HG02981 (cell line): ENCODE measurements at regions not wholly inside any gene's neighbourhood (a gene's known extent, or its start where the extent isn't known, plus 50 kb on each side); places are given as distances from the start of the nearest gene placed in this dataset.

Source experiments
- ATAC-seq: cut with Tn5 transposase; IDR thresholded peaks from one replicate; pipeline ENCODE4 v1.9.1; 2021; ENCODE audit warnings: mild to moderate bottlenecking, moderate library complexity; ENCODE audit not compliant: unreplicated experiment

DNA sequence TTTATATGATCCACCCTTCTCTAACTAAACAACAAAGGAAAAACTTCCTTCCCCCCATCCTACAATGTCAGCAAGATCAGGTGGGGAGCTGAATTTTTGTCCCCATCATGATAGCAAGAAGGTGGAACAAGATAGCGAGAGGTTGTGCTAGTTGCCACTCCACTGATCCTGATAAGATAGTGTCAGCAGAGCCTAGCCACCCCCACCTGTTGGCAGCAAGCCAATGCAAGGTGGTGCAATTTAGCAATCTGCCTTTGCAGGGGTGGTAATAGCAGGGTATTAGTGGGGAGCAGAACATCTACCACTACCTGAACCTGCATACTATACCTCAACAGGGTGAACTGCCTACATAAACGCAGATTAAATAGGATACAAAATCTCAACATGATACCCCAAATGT is 80.2 kb upstream of the MAMLD1 start:
- ATAC-seq: no peak

DNA sequence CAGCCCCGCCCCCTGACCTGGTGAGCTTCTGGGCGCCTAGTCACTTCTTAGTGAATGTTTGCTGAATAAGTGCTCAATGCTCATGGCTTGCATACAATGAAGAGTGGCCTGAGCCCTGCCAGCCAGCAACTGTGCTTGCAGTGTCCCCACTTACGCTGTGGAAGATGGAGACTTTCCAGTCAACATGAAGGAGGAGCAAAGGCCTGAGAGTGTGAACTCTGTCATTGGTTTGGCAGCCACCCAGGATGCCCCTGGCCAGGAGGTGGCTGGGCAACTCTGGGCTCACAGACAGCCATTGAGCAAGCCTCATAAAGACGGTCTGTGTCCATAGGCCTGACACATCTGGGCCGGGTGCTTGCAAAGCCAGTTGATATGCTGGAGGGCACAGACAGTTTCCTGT is 72.1 kb upstream of the MAMLD1 start:
- no peak for ATAC-seq

DNA sequence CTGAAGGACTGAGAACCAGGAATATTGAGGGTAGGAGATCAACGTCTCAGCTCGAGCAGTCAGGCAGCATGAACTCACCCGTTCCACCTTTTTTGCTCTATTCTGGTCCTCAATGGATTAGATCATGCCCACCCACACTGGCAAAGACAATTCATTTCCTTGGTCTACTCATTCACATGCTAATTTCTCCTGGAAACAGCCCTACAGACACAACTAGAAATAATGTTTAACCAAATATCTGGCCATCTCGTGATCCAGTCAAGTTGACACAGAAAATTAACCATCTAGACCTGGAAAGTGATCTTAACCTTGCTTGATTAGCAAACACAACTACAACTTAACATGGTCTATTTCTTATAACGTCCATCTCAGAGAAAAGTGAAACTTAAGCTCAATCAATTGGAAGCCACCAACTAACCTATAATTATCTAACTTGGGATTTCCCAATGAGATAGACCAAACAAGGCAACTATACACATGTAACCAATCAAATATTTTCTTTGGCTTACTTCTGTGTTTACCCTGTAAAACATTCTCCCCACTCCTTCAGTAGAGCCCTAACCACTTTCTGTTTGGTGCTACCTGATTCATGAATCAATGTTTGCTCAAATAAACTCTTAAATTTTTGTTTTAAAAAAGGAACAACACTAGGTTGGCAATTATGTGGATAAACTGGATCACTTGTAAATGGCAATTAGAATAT is 69.7 kb upstream of the MAMLD1 start:
- ATAC-seq: no peak

DNA sequence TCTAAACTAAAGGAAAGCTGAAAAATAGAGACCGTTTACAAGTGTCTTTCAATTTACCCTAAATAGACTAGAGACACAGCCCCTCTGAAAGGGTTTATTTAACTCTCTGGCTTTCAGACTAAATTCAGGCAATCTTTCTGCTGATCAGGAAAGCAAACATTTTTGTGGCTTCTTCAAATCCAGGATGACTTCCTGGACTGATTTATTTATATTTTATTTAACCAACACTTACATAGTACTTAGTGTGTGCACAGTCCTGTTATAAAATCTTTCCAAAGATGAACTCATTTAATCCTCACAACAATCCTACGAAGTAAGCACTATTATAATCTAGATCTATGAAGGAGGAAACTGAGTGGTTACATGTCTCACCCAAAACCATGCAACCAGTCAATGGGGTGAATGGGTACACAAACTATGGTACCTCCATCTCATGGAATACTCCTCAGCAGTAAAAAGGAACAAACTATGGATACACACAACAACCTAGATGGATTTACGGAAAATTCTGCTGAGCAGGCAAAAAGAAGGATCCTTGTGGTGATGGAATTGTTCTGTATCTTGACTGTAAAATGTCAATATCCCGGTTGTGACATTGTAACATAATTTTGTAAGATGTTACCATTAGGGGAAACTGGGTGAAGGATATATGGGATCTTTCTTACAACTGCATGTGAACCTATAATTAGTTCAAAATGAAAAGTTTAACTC is 64.1 kb upstream of the MAMLD1 start:
- ATAC-seq: no peak

DNA sequence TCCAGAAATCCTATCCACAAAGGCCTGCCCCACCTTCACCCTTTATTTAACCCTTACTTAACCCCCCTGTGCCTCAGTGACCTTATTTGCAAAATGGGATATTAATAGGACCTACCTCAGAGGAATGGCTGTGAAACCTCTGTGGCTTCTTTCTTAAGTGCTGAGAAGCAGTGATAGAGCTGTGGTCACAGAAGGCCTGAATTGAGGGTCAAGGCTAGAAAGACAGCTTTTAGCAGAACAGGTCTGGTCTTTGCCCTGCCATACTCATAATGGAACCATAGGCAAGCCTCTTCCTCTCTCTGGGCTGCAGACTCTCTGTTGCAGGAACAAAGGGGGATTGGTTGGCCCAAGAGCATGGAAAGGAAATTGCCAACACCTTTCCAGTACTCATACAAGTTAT is 63.5 kb upstream of the MAMLD1 start:
- no peak for ATAC-seq

DNA sequence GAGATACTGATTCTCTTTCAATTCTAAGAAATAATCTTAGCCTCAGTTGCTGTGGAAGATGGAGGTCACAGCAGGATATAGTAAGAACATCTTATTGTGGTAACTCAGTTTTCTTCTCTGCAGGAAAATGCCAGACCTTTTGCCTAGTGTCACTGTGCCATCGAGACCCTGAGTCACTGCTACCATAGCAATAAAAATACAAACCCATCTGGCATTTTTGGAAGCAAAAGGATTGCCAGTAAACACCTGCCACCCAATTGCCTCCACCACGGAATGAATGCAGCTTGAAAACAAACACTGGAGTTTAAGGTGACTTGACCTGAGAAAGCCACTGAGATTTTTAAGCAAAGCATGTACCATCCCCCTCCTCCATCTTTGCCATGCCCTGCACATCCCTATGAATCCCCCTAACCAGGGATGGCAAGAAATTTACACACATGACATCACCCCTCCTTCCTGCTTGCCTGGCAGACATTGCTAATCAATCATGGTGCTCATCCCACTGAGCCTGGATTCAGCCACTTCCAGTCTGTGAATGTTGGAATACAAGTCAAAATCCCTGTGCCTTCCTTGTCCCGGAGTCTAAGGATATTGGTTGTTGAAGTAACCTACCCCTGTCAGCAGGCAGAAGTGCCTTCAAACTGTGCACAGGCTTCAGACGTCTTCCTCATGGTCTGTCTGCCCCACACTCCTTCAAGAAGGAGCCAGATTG is 59.6 kb upstream of the MAMLD1 start:
- no peak for ATAC-seq

DNA sequence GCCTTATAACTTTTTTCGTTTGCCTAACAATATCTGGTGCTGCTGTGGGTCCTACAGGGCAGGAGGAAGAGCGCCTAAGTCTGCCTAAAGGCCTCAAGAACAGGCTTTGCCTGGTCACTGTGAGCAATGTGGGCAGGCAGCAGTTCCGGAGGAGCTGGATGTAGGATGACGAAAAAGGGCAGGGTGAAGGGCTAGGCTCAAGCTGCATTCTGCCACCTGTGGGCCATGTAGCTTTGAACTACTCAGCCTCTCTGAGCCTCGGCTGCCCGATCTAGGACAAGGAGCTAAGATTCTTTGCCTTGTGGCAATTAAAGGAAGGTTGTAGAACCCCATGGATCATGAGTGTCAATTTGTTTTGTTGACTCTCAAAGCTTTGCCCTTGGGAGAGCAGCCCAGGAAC is 57.1 kb upstream of the MAMLD1 start:
- no peak for ATAC-seq

DNA sequence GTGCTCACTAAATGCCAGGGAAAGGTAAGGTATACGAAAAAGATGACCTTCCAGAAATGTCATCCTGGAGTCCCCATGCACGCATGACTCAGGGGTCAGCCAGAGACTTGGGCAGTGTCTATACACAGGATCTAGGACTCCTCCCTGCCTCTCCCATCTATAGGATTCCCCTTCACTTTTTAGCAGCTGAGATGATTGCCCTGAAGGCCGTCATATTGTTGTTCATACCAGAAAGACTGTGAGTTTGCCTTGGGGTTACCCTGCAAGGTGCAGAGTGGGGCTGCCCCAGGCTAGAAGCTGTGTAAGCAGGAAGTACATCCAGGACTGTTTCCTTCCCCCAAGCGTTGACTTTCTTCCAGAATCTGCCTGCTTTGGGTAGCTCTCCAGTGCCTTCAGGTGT is 55.1 kb upstream of the MAMLD1 start:
- ATAC-seq: no peak

DNA sequence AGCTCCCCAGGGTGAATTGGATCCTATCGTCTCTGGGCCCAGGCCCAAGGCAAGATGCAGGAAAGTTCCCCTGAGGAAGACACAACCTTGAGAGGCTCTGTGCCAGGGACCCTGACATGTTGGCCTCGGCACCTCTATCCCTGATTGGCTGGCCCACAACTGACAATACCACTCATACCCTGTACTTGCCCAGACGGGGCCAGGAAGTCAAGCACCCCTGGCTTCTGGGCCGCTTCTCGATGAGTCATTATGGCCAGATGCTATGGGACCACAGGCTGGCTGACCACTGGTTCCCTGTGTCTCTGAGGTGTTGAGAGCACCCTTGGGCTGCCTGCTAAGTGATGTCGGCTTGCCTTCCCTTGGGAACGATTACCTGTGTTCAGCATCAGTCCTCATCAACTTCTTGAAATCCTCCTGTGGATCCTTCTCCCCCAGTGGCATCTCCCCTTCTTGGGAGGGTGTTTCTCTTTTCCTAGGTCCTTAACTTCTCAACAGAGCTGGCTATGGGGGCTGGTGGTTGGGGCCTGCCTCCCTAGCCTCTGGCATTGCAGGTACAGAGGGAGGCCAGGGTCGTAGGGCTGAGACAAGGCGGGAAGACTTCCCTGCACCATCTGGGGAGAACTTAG is 54.5 kb upstream of the MAMLD1 start:
- ATAC-seq: no peak

DNA sequence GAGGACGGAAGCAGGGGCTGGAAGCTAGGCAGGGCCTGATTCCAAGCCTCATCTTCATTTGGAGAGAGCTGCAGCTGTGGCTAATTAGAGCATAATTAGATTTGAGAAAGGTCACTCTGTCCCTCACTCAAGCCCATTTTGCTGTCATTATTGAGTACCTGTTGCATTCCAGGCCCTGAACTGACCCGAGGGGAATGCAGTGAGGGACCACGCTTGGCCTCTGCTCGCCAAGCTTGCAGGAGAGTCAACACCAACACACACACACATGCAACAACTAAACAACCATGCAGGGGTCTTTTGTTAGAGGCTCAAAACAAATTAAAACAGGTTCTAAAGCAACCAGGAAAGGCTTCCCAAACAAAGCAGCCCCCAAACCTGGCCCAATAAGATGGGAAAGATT is 52.7 kb upstream of the MAMLD1 start:
- no peak for ATAC-seq

DNA sequence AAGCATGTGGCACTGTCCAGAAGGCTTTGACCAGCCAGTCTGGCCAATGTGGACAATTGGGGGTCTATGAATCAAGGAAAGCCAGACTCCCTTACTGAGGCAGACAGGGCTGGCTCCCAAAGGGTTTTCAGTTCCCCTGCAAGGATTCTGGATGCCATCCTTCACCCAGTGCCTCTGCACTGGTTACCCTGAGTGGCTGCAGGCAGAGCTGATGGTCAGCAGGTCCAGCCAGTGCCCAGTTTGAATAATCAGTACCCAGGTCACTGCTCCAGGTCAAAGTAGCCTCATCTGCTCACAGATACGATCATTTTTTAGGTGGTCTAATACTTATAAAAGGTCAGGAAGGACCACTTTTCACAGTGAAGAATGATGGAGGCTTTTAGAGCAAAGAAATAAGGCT is 52.2 kb upstream of the MAMLD1 start:
- no peak for ATAC-seq

DNA sequence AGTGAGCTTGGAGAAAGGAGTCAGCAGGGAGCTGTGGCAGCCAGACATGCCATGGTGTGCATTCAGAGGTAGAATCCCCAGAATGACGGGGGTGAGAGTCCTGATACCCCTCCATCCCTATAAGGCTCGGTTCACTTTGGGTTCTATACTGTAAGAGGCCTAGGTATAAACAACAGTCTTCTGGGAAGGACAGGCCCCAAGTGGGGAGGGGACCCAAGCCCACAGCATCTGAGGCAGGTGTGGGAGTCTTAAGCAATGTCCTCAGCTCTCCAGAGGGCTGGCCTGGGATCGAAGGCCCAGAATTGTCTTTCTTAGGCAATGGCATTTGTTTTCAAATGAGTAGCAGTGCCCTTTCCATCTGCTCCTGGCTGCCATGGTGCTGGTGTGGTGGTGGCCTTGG is 50.2 kb upstream of the MAMLD1 start:
- ATAC-seq: no peak
